HG03280 (cell line): ENCODE measurements at regions not wholly inside any gene's neighbourhood (a gene's known extent, or its start where the extent isn't known, plus 50 kb on each side); places are given as distances from the start of the nearest gene placed in this dataset.
"Not testable (repeated sequence)": the region's sequence is repeated elsewhere in the genome, so short reads cannot be mapped to it uniquely, and the experiment has no call there.

Source experiments
- ATAC-seq: cut with Tn5 transposase; IDR thresholded peaks from one replicate; pipeline ENCODE4 v1.9.1; 2021; ENCODE audit warnings: mild to moderate bottlenecking, moderate library complexity; ENCODE audit not compliant: unreplicated experiment

- no peak for ATAC-seq
These were observed 91.4 kb downstream of the MOBP start for GRCh38 chr3:39558775-39559306.

DNA sequence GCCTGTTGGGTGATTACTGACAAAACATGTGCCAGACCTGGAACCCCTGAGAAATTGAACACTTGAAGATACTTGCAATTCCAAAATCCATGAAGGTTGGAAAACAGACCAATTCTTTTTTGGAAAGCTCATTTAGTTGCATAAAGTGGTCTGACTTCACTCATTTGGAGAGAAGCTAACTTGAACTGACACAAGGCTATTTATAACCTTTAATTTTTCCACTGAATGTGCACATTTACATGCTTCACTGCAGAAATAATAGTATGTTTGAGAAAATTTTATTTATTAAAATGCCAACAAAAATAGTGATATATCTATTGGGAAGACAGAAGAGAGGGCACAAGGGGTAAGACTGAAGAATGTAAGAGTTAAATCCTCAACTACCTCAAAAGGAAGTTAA lies 92.1 kb downstream of the MOBP start:
- no peak for ATAC-seq

DNA sequence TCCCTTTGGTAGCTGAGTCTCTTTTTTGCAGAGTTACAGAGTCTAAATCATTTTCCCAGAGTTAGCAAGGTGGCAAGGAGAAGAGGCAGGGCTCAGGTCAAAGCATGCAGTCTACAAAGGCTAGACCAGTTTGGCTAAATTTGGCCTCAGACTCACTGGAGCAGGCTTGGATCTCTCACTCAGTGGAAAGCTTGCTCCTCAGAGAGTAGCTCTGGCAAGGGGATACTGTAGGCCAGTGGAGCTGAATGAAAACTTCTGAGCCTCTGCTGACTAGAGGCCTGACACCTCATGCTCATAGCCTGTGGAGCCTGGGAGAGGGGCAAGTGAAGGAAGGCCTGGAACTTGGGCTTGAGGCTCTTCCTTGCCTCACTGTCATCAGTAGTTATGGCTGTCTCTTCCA lies 101.0 kb downstream of the MOBP start:
- no peak for ATAC-seq

GRCh38 chr3:39569095-39569494 lies 101.6 kb downstream of the MOBP start:
- ATAC-seq, result no peak

DNA sequence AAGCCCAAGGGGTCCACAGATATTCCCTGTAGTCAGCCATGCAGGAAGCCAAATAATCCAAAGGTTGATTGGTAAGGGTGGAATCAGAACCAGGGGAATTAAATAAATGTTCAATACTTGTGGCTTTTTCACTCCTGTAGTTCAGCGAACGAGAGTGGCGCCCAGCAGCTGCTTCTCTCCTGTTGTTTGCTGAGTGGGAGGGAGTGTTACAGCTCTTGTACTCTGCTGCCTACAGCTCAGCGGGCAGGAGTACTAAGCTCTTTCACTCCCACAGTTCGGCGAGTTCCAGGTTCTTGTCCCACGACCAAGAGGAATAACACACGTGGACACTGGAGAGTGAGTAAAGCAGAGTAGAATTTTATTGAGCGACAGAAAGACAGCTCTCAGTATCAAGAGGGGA lies 105.9 kb downstream of the MOBP start:
- ATAC-seq, result no peak

DNA sequence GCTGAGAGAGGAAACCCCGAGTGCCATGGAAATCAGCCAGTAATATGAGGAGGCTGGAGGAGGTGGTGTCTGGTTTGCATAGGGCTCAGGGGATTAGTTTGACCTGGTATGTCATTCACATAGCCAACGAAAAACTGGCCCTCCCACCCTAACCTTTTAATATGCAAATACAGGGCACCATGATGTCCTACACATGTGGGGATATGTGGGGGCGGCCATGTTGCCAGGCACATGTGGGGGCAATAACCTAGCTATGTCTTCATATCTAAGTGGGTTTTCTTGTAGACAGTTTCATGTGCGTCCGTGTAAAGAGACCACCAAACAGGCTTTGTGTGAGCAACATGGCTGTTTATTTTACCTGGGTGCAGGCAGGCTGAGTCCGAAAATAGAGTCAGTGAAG lies 110.1 kb downstream of the MOBP start:
- ATAC-seq, result no peak

GRCh38 chr3:39586215-39586614 lies 118.7 kb downstream of the MOBP start:
- ATAC-seq, result not testable (repeated sequence)

GRCh38 chr3:39587113-39587512 lies 119.6 kb downstream of the MOBP start:
- ATAC-seq, result no peak

- no peak for ATAC-seq
These were observed 123.3 kb downstream of the MOBP start for GRCh38 chr3:39590806-39591205.

DNA sequence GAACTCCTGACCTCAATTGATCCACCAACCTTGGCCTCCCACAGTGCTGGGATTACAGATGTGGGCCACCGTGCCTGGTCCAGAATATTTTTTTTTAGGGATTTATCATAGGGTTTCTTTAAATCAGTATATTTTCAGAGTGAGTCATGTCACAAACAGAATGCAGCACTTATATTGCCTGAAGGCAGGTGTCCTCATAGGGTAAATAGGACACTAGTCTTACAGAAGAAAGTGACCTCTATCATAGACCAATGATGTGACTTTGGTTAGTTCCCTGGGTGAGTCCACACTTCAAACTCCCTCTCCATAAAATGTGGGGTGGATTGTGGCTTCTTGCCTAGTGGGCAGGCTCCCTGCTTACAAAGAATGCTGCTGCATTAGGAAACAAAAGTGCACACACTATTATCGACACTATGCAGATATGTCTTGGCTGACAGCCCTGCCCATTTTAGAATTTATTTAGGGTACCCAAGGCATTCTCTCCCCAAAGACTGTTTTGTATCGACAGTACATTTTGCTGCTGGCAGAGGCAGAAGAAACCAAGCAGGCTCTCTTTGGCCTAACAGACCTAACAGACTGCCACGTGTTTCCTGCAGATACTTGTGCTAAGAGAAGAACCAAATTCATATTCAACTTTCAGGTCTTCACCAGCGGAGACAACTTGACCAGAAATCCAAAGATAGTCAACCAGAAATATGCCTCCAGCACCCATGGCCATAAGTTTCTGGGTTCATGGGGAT lies 125.0 kb downstream of the MOBP start:
- ATAC-seq, result no peak

DNA sequence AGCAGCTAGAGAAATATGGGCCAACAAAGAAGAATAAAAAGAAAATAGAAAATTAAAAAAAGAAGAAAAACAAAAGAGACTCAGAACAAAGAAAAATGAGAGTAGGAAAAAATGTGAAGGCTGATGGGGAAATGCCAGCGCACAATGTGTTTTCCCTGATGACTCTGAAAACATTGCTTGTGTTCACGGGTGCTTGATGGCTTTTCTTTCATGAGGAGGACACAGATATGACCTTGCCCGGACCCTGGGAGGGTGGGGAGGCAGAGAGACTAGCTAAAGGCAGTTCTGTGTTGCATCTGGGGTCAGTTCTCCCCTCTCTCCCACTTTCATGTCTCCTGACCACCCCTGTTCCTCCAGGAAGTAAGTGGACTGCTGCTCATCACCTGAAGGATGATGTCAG lies 125.9 kb downstream of the MOBP start:
- no peak for ATAC-seq

DNA sequence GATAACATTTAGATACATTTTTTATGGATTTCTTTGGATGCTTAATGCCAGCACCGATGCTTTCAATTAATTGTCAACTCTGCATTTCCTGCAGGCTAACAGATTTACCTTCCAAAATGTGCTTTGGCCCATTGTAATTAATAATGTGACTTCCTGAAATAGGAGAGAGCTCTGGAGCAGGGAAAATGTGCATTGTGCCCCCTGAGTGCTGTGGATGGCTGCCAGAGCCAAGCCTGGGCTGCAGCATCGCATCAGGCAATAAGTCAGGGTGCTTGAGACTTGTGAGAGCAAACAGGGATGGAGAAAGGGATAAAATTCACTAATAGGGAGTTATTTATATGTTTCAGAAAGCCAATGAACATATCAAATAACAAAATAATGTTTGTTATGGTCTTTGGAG lies 133.8 kb downstream of the MOBP start:
- no peak for ATAC-seq

GRCh38 chr3:39605837-39606236 lies 138.4 kb downstream of the MOBP start:
- no peak for ATAC-seq

DNA sequence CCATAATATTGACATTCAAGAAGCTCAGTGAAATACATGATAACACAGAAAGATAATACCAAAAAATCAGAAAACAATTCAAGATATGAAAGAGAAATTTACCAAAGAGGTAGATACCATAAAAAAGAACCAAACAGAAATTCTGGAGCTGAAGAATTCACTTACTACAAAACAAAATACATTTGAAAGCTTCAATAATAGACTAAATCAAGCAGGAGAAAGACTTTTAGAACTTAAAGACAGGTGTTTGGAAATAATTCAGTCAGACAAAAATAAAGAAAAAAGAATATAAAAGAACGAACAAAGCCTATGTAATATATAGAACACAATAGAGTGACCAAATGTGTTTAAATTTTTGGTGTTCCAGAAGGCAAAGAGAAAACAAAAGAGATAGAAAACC lies 158.7 kb downstream of the MOBP start:
- no peak for ATAC-seq

DNA sequence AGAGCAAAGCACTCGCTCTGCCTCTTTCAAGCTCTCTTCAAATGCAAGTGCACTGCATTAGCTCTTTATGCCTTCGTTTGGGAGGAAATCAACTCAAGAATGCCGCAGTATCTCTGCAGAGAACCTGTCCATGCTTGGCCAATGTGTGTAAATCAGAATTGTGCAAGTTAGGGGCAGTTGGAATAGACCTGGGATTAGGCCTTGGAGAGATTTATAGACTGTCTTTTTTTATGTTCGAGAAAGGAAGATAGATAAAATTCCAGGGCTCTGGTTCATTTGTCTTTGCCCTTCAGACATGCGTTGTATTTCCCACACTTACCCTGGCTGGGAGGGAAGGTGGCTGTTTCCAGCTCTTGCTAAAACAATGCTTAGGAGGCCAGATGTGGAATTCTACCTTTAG lies 163.7 kb downstream of the MOBP start:
- no peak for ATAC-seq

DNA sequence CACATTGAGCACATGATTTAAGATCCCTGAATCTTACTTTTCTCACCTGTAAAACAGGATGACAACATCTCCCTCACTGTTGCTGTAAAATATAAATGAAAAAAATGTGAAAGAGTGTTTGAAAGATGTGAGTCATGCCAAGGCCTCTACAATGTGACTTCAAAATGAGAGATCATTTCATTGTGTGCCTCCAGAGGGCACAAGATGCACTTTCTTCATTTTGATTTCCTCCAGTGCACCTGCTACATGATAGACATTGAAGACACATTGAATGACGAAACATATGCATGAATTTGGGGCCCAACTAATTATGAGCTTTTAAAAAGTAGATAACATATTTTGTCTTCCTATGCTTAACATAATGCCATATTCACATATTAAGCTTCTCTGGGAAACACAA lies 170.3 kb downstream of the MOBP start:
- ATAC-seq, result no peak

DNA sequence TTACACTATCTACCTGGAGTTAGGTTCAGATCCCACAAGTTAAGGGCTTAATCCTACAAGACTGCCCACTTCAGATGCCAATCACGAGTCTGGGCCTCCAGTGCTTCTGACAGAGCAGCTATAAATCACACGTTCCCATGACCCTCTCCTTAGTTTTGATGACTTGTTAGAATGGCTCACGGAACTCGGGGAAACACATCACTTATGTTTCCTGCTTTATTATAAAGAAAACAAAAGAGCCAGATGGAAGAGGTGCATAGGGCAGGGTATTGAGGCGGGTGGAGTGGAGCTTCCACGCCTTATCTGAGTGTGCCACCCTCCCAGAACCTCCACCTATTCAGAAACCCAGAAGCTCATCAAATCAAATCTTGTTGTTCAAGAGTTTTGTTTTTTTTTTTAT lies 170.8 kb downstream of the MOBP start:
- no peak for ATAC-seq

GRCh38 chr3:39639344-39640236 lies 169.8 kb upstream of the MYRIP start:
- no peak for ATAC-seq

DNA sequence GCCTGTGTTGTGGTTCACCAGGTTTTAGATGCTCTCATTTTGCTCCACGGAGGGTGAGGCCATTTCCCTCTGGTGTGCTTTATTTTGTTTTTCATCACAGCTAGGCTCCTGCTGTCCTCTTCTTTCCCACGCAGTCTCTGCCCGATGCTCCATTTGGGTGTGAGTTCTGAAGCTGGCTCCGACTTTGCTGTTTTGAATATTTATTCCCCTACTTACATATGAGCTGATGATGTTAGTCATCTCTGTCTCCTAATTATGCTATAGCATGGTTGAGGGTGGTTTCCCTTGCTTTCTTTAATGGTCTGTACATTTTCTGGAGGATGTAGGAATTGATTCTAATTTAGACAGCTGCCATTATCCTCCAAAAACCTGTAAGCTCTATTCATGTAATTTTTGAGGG lies 168.1 kb upstream of the MYRIP start:
- no peak for ATAC-seq

- no peak for ATAC-seq
These were observed 165.2 kb upstream of the MYRIP start for GRCh38 chr3:39644176-39644575.

DNA sequence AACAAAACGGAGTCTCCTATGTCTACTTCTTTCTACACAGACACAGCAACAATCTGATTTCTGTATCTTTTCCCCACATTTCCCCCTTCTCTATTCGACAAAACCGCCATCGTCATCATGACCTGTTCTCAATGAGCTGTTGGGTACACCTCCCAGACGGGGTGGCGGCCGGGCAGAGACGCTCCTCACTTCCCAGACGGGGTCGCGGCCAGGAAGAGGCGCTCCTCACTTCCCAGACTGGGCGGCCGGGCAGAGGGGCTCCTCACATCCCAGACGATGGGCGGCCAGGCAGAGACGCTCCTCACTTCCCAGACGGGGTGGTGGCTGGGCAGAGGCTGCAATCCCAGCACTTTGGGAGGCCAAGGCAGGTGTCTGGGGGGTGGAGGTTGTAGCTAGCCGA lies 158.2 kb upstream of the MYRIP start:
- ATAC-seq, result not testable (repeated sequence)
